Neural progenitor cell (in vitro differentiated cells): ENCODE measurements at regions not wholly inside any gene's neighbourhood (a gene's known extent, or its start where the extent isn't known, plus 50 kb on each side); places are given as distances from the start of the nearest gene placed in this dataset.
A peak's percentile ranks its signal among the peaks of the same experiment; 100 is the strongest.

Source experiments
- CTCF ChIP-seq: fragments of 200-600 bp; sonication (generic); IDR thresholded peaks from 2 replicates; pipeline ENCODE4 v1.5.1; 2017; ENCODE audit warnings: antibody characterized with exemption, mild to moderate bottlenecking
- EZH2 ChIP-seq: fragments of 200-600 bp; sonication (generic); IDR thresholded peaks from 2 replicates; pipeline ENCODE4 v1.6.1; 2017; ENCODE audit warnings: antibody characterized with exemption, mild to moderate bottlenecking, moderate library complexity
- EZH2phosphoT487 ChIP-seq: fragments of 200-600 bp; sonication (generic); IDR thresholded peaks from 2 replicates; pipeline ENCODE4 v1.6.1; 2017; ENCODE audit warnings: antibody characterized with exemption

GRCh38 chrX:64093761-64094160 is 111.7 kb downstream of the AMER1 start:
- TF ChIP-seq CTCF (peak; percentile 55), EZH2phosphoT487 (no peak), EZH2 (no peak)
